Loucy (cell line): ENCODE measurements at regions not wholly inside any gene's neighbourhood (a gene's known extent, or its start where the extent isn't known, plus 50 kb on each side); places are given as distances from the start of the nearest gene placed in this dataset.

Source experiments
- CTCF ChIP-seq: fragments of 200-600 bp; sonication (generic); conservative IDR thresholded peaks from 2 replicates; pipeline ENCODE4 v1.5.1; 2014; ENCODE audit warnings: mild to moderate bottlenecking, antibody characterized with exemption, low read length
- EZH2phosphoT487 ChIP-seq: fragments of 200-600 bp; IDR thresholded peaks from 2 replicates; pipeline ENCODE4 v1.6.1; 2018; ENCODE audit warnings: antibody characterized with exemption, mild to moderate bottlenecking, moderate library complexity, borderline replicate concordance

GRCh38 chr6:113616701-113617274, 240.4 kb upstream of the MARCKS start:
- TF ChIP-seq CTCF (no peak), EZH2phosphoT487 (no peak)
